ENCODE measurements at regions not wholly inside any gene's neighbourhood (a gene's known extent, or its start where the extent isn't known, plus 50 kb on each side); places are given as distances from the start of the nearest gene placed in this dataset.

DNA sequence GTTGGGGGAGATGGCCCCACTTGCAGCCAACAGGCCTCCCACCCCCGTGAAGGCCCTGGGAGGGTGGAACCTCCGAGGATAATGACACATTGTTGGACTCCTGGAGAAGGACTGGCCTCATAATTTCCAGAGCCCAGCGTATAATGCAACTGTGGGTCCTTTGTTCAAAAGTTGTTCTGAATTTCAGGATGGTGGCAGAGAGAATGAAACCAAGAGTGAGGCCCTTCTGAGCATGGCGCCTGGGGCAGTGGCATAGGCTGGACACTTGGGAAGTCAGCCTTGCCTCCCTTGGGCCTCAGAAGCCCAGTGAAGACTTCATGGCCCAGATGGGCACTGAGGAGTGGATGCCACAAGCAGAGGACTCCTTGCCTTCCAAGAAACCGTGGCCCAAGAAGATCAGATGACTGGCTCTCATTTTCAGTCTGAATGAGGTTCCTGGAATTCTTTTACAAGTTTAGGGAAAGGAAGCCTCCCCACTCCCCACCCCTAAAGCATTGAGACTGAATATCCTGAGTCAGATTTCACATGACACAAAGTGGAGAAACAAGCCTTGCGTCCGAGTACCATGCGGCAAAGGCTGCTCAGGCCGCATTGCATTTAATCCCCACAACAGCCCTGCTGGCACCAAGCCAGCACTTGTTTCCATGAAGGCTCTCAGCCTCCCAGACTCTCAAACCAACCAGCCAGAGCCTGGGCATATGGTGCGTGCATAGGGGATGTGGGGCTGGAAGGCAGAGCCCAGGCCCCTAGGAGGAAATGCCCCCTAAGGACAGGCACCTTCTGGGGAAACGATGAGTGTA is 96.7 kb upstream of the SMIM23 start:
- DNase-seq, result no peak
- H3K79me2 ChIP-seq (ENCODE audit: low read length), result no peaks in the 10 kb centered on the region
- no peak overlapping the region for H3K9ac ChIP-seq (ENCODE audit: low read length)
- H3K9me2 ChIP-seq (replicated peaks; ENCODE audit: insufficient read depth, low read length), result no peaks in the 10 kb centered on the region
- no peaks in the 10 kb centered on the region for H3K36me3 ChIP-seq (ENCODE audit: insufficient read depth, low read length)
- H3K9me3 ChIP-seq (ENCODE audit: low read length), result no peaks in the 10 kb centered on the region
- H3K4me2 ChIP-seq (ENCODE audit: low read depth, low read length, poor library complexity, severe bottlenecking), result no peak overlapping the region
- H3K4me3 ChIP-seq (ENCODE audit: low read length), result no peak overlapping the region
- H4K20me1 ChIP-seq (ENCODE audit: insufficient read depth, low read depth, low read length), result no peaks in the 10 kb centered on the region
- H3K27ac ChIP-seq (ENCODE audit: low read length), result no peak overlapping the region
- no peak overlapping the region for H2AFZ ChIP-seq (ENCODE audit: low read length)
- no peaks in the 10 kb centered on the region for H3K4me1 ChIP-seq (ENCODE audit: low read length)
- H3K27me3 ChIP-seq (ENCODE audit: low read length), result no peaks in the 10 kb centered on the region

DNA sequence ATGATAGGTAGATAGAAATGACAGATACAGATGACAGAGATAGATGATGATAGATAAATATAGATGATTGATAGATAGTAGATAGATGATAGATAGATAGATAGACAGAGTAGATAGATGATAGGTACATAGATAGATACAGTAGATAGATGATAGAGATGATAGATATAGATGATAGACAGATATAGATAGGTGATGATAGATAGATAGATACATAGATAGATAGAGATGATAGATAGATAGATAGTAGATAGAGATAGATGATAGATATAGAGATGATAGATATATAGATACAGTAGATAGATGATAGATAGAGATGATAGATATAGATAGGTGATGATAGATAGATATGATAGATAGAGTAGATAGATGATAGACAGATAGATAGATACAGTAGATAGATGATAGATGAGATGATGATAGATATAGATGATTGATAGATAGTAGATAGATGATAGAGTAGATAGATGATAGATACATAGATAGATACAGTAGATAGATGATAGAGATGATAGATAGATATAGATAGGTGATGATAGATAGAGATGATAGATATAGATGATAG is 95.7 kb upstream of the SMIM23 start:
- Histone ChIP-seq H3K79me2 (ENCODE audit: low read length) (no peaks in the 10 kb centered on the region), H3K9me3 (ENCODE audit: low read length) (no peaks in the 10 kb centered on the region), H2AFZ (ENCODE audit: low read length) (no peak overlapping the region), H3K27ac (ENCODE audit: low read length) (no peak overlapping the region), H3K36me3 (ENCODE audit: insufficient read depth, low read length) (no peaks in the 10 kb centered on the region), H3K9ac (ENCODE audit: low read length) (no peak overlapping the region), H3K4me1 (ENCODE audit: low read length) (no peaks in the 10 kb centered on the region), H3K4me3 (ENCODE audit: low read length) (no peak overlapping the region), H4K20me1 (ENCODE audit: insufficient read depth, low read depth, low read length) (no peaks in the 10 kb centered on the region), H3K4me2 (ENCODE audit: low read depth, low read length, poor library complexity, severe bottlenecking) (no peak overlapping the region), H3K27me3 (ENCODE audit: low read length) (no peaks in the 10 kb centered on the region), H3K9me2 (replicated peaks; ENCODE audit: insufficient read depth, low read length) (no peaks in the 10 kb centered on the region)
- no peak for DNase-seq

DNA sequence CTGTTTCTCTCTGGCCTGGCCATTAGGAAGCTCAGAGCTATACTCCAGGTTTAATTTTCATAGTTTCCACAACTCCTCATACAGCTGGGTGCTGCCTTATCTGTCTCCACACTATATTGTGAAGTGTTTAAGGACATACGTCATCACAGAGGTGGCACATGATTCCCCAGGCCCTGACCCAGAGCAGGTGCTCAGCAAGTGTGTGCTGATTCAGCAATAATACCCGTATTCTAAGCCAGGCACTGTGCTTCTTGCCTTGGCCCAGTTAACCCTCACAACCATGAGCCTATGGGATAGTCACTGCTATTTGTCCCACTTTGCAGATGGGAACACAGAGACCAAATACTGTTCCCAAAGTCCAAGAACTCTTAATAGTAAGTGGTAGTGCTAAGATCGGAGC is 93.5 kb upstream of the SMIM23 start:
- Histone ChIP-seq H3K27ac (ENCODE audit: low read length) (no peak overlapping the region), H4K20me1 (ENCODE audit: insufficient read depth, low read depth, low read length) (no peaks in the 10 kb centered on the region), H3K9me3 (ENCODE audit: low read length) (no peaks in the 10 kb centered on the region), H3K27me3 (ENCODE audit: low read length) (no peaks in the 10 kb centered on the region), H3K4me3 (ENCODE audit: low read length) (no peak overlapping the region), H3K79me2 (ENCODE audit: low read length) (no peaks in the 10 kb centered on the region), H3K9ac (ENCODE audit: low read length) (no peak overlapping the region), H3K36me3 (ENCODE audit: insufficient read depth, low read length) (no peaks in the 10 kb centered on the region), H3K9me2 (replicated peaks; ENCODE audit: insufficient read depth, low read length) (no peaks in the 10 kb centered on the region), H2AFZ (ENCODE audit: low read length) (no peak overlapping the region), H3K4me2 (ENCODE audit: low read depth, low read length, poor library complexity, severe bottlenecking) (no peak overlapping the region), H3K4me1 (ENCODE audit: low read length) (no peaks in the 10 kb centered on the region)
- no peak for DNase-seq

DNA sequence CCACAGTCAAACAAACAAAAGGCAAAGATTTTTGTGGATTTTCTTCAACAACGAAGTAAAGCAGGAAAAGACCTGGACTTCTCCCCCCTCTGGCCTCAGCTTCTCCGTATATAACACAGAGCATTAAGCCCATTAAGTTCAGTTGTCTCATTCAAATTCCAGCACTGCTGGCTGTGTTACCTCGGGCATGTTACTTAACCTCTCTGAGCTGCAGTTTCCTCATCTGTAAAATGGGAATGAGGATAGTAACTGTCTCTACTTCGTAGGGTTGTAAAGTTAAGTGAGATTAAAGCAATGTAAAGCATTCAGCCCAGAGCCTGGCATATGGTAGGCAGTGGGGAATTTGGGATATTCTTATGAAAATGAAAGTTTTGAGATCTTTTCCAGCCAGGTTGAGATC is 92.7 kb upstream of the SMIM23 start:
- no peak for DNase-seq
- Histone ChIP-seq H3K4me2 (ENCODE audit: low read depth, low read length, poor library complexity, severe bottlenecking) (no peak overlapping the region), H3K9ac (ENCODE audit: low read length) (no peak overlapping the region)

DNA sequence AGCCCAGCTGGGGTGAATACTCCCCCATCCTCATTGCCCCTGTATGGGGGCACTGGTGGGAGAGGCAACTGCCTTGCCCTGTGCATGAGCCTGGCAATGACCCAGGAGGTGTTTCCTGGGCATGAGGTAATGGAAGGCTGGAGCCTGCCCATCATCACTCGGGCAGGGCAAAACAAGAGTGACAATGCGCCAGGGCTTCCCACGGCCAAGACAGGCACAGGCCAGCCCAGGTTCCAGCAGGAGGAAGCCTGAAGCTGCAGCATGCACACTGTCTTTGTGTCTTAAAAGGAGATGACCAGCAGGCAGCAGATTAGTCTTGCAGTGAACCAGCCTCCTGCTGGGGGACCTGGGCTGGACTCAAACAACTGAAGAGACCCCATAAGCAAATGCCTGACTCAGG is 92.2 kb upstream of the SMIM23 start:
- DNase-seq, result no peak
- Histone ChIP-seq H3K79me2 (ENCODE audit: low read length) (no peaks in the 10 kb centered on the region), H3K9me2 (replicated peaks; ENCODE audit: insufficient read depth, low read length) (no peaks in the 10 kb centered on the region), H3K9me3 (ENCODE audit: low read length) (no peaks in the 10 kb centered on the region), H4K20me1 (ENCODE audit: insufficient read depth, low read depth, low read length) (no peaks in the 10 kb centered on the region), H3K4me3 (ENCODE audit: low read length) (no peak overlapping the region), H3K27me3 (ENCODE audit: low read length) (no peaks in the 10 kb centered on the region), H2AFZ (ENCODE audit: low read length) (no peak overlapping the region), H3K36me3 (ENCODE audit: insufficient read depth, low read length) (no peaks in the 10 kb centered on the region), H3K27ac (ENCODE audit: low read length) (no peak overlapping the region), H3K9ac (ENCODE audit: low read length) (no peak overlapping the region), H3K4me2 (ENCODE audit: low read depth, low read length, poor library complexity, severe bottlenecking) (no peak overlapping the region), H3K4me1 (ENCODE audit: low read length) (no peaks in the 10 kb centered on the region)

More for the DNA sequence above, 92.7 kb upstream of the SMIM23 start:
- Histone ChIP-seq H3K27me3 (ENCODE audit: low read length) (no peaks in the 10 kb centered on the region), H4K20me1 (ENCODE audit: insufficient read depth, low read depth, low read length) (no peaks in the 10 kb centered on the region), H3K4me1 (ENCODE audit: low read length) (no peaks in the 10 kb centered on the region), H3K9me2 (replicated peaks; ENCODE audit: insufficient read depth, low read length) (no peaks in the 10 kb centered on the region), H3K27ac (ENCODE audit: low read length) (no peak overlapping the region), H3K4me3 (ENCODE audit: low read length) (no peak overlapping the region), H3K79me2 (ENCODE audit: low read length) (no peaks in the 10 kb centered on the region), H3K9me3 (ENCODE audit: low read length) (no peaks in the 10 kb centered on the region), H3K36me3 (ENCODE audit: insufficient read depth, low read length) (no peaks in the 10 kb centered on the region), H2AFZ (ENCODE audit: low read length) (no peak overlapping the region)

DNA sequence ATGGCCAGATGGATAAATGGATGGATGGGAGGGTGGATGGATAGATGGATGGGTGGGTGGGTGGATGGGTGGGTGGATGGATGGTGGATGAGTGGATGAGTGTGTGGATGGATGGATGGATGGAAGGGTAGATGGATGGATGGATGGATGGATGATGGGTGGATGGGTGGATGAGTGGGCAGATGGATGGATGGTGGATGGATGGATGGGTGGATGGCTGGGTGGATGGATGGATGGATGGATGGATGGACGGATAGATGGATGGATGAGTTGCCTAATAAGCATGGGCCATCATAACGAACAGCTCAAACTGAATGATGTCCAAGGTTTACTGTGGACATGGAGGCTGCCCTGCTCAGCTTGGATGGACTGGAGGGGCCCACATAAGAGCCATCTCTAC is 89.8 kb upstream of the SMIM23 start:
- Histone ChIP-seq H3K4me1 (ENCODE audit: low read length) (no peaks in the 10 kb centered on the region), H3K4me3 (ENCODE audit: low read length) (no peak overlapping the region), H2AFZ (ENCODE audit: low read length) (no peak overlapping the region), H3K27ac (ENCODE audit: low read length) (no peak overlapping the region), H4K20me1 (ENCODE audit: insufficient read depth, low read depth, low read length) (no peaks in the 10 kb centered on the region), H3K4me2 (ENCODE audit: low read depth, low read length, poor library complexity, severe bottlenecking) (no peak overlapping the region), H3K9me2 (replicated peaks; ENCODE audit: insufficient read depth, low read length) (no peaks in the 10 kb centered on the region), H3K9me3 (ENCODE audit: low read length) (no peaks in the 10 kb centered on the region), H3K27me3 (ENCODE audit: low read length) (no peaks in the 10 kb centered on the region), H3K9ac (ENCODE audit: low read length) (no peak overlapping the region), H3K36me3 (ENCODE audit: insufficient read depth, low read length) (no peaks in the 10 kb centered on the region), H3K79me2 (ENCODE audit: low read length) (no peaks in the 10 kb centered on the region)
- no peak for DNase-seq

DNA sequence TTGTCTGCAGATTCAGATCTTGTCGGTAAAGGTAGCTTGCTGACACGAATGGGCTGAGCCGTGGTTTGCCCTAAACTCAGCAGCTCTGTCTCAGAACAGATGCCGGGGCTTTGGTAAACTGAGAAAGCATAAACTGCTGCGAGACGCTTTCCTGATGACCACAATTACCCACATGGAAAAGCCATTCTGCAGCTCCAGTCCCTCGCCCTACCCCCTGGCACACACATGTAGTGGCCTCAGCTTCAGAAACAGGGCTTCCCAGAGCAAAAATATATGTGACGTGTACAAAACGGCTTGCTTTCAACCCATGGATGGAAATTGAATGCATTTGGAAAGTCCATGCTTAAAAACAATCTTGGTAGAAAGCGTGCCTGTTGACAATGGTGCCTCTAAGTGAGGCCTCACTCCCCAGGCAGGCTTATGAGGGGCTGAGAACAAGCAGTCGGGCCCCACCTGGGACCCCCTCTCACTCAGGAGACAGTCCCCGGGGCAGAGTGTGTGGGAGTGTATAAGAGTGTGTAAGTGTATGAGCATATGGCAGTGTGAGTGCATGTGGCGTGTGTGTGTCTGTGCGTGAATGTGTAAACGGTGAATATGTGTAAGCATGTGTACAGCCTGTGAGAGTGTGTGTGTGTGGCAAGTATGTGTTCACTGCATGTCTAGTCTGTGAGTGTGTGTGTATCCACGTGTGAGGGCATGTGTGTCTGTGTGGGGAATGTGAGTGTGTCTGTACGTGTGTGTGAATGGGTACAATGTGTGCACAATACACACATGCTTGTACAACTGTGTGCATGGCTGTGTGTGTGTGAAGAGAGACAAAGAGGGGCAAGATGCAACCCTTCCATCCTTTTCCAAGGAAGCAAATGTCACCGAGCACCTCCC is 88.2 kb upstream of the SMIM23 start:
- Histone ChIP-seq H2AFZ (ENCODE audit: low read length) (no peak overlapping the region), H3K9me2 (replicated peaks; ENCODE audit: insufficient read depth, low read length) (no peaks in the 10 kb centered on the region), H3K4me3 (ENCODE audit: low read length) (no peak overlapping the region), H3K27ac (ENCODE audit: low read length) (no peak overlapping the region), H3K9ac (ENCODE audit: low read length) (no peak overlapping the region), H3K4me2 (ENCODE audit: low read depth, low read length, poor library complexity, severe bottlenecking) (no peak overlapping the region), H3K36me3 (ENCODE audit: insufficient read depth, low read length) (no peaks in the 10 kb centered on the region), H4K20me1 (ENCODE audit: insufficient read depth, low read depth, low read length) (no peaks in the 10 kb centered on the region), H3K79me2 (ENCODE audit: low read length) (no peaks in the 10 kb centered on the region), H3K27me3 (ENCODE audit: low read length) (no peaks in the 10 kb centered on the region), H3K9me3 (ENCODE audit: low read length) (no peaks in the 10 kb centered on the region), H3K4me1 (ENCODE audit: low read length) (no peaks in the 10 kb centered on the region)
- DNase-seq, result no peak

DNA sequence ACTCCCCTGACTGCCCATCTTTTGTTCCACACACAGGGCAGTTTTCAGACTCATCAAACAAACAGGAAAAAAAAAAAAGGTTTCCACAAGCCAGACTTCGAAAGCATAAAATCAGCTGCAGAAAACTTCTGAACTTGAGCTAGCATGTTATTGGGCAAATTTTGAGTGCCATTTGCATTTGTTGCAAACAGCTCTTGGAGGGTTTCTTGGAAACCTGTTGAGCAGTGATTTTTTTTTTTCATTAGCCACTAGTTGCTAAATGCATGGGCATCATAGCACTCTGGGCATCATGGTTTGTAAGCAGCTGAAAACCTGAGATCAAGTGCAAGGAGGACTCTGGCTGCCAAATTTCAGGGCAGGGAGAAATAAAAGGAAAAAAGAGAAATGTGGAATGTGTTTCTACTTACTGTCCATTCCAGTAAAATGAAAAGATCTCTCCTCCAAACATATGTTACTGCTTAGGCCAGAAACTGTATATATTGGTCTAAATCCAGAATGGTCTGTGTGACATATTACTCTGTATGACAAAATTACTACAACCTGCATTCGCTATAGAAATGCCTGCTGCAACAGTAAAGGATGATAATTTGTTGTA is 85.2 kb upstream of the SMIM23 start:
- H3K4me3 ChIP-seq (ENCODE audit: low read length), result no peak overlapping the region
- no peaks in the 10 kb centered on the region for H3K4me1 ChIP-seq (ENCODE audit: low read length)
- no peak overlapping the region for H3K27ac ChIP-seq (ENCODE audit: low read length)
- no peaks in the 10 kb centered on the region for H4K20me1 ChIP-seq (ENCODE audit: insufficient read depth, low read depth, low read length)
- no peaks in the 10 kb centered on the region for H3K79me2 ChIP-seq (ENCODE audit: low read length)
- no peaks in the 10 kb centered on the region for H3K27me3 ChIP-seq (ENCODE audit: low read length)
- no peak overlapping the region for H3K4me2 ChIP-seq (ENCODE audit: low read depth, low read length, poor library complexity, severe bottlenecking)
- H3K36me3 ChIP-seq (ENCODE audit: insufficient read depth, low read length), result no peaks in the 10 kb centered on the region
- no peak for DNase-seq
- no peaks in the 10 kb centered on the region for H3K9me2 ChIP-seq (replicated peaks; ENCODE audit: insufficient read depth, low read length)
- no peak overlapping the region for H2AFZ ChIP-seq (ENCODE audit: low read length)
- H3K9ac ChIP-seq (ENCODE audit: low read length), result no peak overlapping the region
- no peaks in the 10 kb centered on the region for H3K9me3 ChIP-seq (ENCODE audit: low read length)
